HG02852 (cell line): ENCODE measurements at regions not wholly inside any gene's neighbourhood (a gene's known extent, or its start where the extent isn't known, plus 50 kb on each side); places are given as distances from the start of the nearest gene placed in this dataset.
"Not testable (repeated sequence)": the region's sequence is repeated elsewhere in the genome, so short reads cannot be mapped to it uniquely, and the experiment has no call there.

ENCODE experiments used
- ATAC-seq: cut with Tn5 transposase; IDR thresholded peaks from one replicate; pipeline ENCODE4 v1.9.1; 2021; ENCODE audit warnings: mild to moderate bottlenecking, moderate library complexity; ENCODE audit not compliant: unreplicated experiment

- no peak for ATAC-seq
These were observed 104.6 kb upstream of the PRKG2 start for GRCh38 chr4:81319657-81320056.

GRCh38 chr4:81314897-81315470 is 100.0 kb upstream of the PRKG2 start:
- ATAC-seq = no peak

- no peak for ATAC-seq
These were observed 99.3 kb upstream of the PRKG2 start for GRCh38 chr4:81314196-81314896.

- no peak for ATAC-seq
These were observed 93.0 kb upstream of the PRKG2 start for GRCh38 chr4:81307991-81308390.

GRCh38 chr4:81304871-81305270 is 89.8 kb upstream of the PRKG2 start:
- ATAC-seq = no peak

- not testable (repeated sequence) for ATAC-seq
These were observed 85.3 kb upstream of the PRKG2 start for GRCh38 chr4:81300352-81300751.

- ATAC-seq = no peak
These were observed 75.8 kb upstream of the PRKG2 start for GRCh38 chr4:81290813-81291212.

- ATAC-seq = no peak
These were observed 72.1 kb upstream of the PRKG2 start for GRCh38 chr4:81287101-81287500.

- no peak for ATAC-seq
These were observed 67.1 kb upstream of the PRKG2 start for GRCh38 chr4:81282131-81282530.

- ATAC-seq = no peak
These were observed 59.4 kb upstream of the PRKG2 start for GRCh38 chr4:81274460-81274859.

GRCh38 chr4:81272671-81273070 is 57.6 kb upstream of the PRKG2 start:
- no peak for ATAC-seq
